Nephron (organoid): ENCODE measurements at regions not wholly inside any gene's neighbourhood (a gene's known extent, or its start where the extent isn't known, plus 50 kb on each side); places are given as distances from the start of the nearest gene placed in this dataset.

Experiments
- H3K27ac Mint-ChIP-seq, 3 experiments: 2 replicates each; pipeline ENCODE4 v1.8.0; 2020; ENCODE audit warnings: mixed read lengths in 3 of 3, mild to moderate bottlenecking in 2 of 3, moderate library complexity in 1 of 3
- H3K27me3 Mint-ChIP-seq: 2 replicates; pipeline ENCODE4 v1.8.0; 2021; ENCODE audit warnings: low read depth, mild to moderate bottlenecking, moderate library complexity, mixed read lengths
- H3K36me3 Mint-ChIP-seq: 2 replicates; pipeline ENCODE4 v1.8.0; 2020; ENCODE audit warnings: low read depth, mixed read lengths
- H3K4me1 Mint-ChIP-seq: 2 replicates; pipeline ENCODE4 v1.8.0; 2020; ENCODE audit warnings: mixed read lengths
- H3K4me3 Mint-ChIP-seq, 3 experiments: 2 replicates each; pipeline ENCODE4 v1.8.0; 2020; ENCODE audit warnings: mild to moderate bottlenecking in 3 of 3, mixed read lengths in 3 of 3, moderate library complexity in 2 of 3
- H3K9me3 Mint-ChIP-seq: 2 replicates; pipeline ENCODE4 v1.8.0; 2020; ENCODE audit warnings: mixed read lengths
- TF ChIP-seq, protein P1 (sequence below), 3 experiments: fragments of 200-600 bp; sonication (generic); IDR thresholded peaks; one replicate each; pipeline ENCODE4 v1.5.0; 2021; ENCODE audit warnings: antibody characterized with exemption in 3 of 3; ENCODE audit not compliant: unreplicated experiment in 3 of 3

DNA sequence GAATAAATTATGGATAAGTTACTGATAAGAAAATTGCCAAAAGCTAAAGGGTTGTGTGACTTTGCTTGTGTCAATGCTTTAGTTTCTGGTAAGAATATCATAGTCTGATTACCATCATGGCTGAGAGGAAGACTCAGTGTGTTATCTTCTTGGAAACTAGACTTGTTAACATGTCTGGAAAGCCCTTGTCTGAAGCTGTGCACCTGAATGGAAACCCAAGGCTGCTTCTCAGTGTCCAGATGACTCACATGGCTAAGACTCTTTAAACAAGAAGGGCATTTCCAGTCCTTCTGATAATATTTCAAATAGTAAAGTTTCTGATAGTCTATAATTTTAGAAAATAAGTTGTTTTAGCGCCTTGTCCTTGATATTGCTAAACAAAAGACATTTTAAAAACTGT is 1092.7 kb downstream of the PLA2G4A start:
- Mint-ChIP-seq H3K4me1 (no peaks in the 10 kb centered on the region), H3K27ac (no peak overlapping the region), H3K9me3 (no peaks in the 10 kb centered on the region), H3K4me3 (no peak overlapping the region), H3K36me3 (no peaks in the 10 kb centered on the region), H3K27me3 (no peaks in the 10 kb centered on the region)
- TF ChIP-seq, protein P1, sequence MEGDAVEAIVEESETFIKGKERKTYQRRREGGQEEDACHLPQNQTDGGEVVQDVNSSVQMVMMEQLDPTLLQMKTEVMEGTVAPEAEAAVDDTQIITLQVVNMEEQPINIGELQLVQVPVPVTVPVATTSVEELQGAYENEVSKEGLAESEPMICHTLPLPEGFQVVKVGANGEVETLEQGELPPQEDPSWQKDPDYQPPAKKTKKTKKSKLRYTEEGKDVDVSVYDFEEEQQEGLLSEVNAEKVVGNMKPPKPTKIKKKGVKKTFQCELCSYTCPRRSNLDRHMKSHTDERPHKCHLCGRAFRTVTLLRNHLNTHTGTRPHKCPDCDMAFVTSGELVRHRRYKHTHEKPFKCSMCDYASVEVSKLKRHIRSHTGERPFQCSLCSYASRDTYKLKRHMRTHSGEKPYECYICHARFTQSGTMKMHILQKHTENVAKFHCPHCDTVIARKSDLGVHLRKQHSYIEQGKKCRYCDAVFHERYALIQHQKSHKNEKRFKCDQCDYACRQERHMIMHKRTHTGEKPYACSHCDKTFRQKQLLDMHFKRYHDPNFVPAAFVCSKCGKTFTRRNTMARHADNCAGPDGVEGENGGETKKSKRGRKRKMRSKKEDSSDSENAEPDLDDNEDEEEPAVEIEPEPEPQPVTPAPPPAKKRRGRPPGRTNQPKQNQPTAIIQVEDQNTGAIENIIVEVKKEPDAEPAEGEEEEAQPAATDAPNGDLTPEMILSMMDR (IDR thresholded peaks at IDR 0.05; ENCODE audit: unreplicated experiment in 3 of 3): no peak

DNA sequence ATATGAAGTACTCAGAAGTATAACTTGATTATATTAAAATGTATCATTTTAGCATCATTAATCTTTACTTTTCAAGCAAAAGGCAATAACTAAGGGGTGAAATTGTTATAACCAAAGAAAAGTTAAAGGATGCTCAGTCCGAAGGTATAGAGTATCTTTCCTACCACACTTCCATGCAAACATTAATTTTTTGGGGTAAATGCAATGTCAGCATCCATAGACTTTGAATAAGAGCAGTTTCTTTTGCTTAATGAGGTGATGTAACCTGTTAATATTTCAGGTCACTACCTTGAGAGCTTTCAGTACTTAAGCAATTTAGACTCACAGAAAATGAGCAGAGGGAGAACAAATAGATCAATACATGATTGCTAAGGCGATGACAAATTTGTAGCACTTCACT is 1093.5 kb downstream of the PLA2G4A start:
- no peaks in the 10 kb centered on the region for H3K9me3 Mint-ChIP-seq
- H3K36me3 Mint-ChIP-seq: no peaks in the 10 kb centered on the region
- no peaks in the 10 kb centered on the region for H3K4me1 Mint-ChIP-seq
- no peak overlapping the region for H3K27ac Mint-ChIP-seq
- no peak overlapping the region for H3K4me3 Mint-ChIP-seq
- TF ChIP-seq, protein P1 (IDR thresholded peaks at IDR 0.05; ENCODE audit: unreplicated experiment in 3 of 3): no peak
- H3K27me3 Mint-ChIP-seq: no peaks in the 10 kb centered on the region

DNA sequence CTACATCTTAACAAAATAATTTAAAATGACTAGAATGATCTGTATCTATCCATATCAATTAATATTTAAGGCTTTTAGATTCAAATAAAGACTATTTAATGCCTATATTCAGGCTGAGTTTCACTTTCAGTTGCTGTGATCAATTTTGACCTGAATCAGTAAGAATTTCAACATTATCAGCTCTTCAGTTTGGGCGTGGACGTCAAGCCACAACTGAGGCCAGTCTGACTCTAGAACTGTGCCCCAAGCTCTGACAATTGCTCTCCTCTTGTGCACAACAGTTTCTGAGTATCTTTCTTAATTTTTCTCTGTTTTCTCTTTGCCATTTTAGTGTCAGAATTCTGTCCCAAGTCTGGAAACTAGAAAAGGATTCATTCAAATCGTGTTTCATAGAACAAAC is 1095.5 kb downstream of the PLA2G4A start:
- no peaks in the 10 kb centered on the region for H3K9me3 Mint-ChIP-seq
- H3K4me3 Mint-ChIP-seq: no peak overlapping the region
- H3K27ac Mint-ChIP-seq: no peak overlapping the region
- no peaks in the 10 kb centered on the region for H3K27me3 Mint-ChIP-seq
- H3K4me1 Mint-ChIP-seq: no peaks in the 10 kb centered on the region
- TF ChIP-seq, protein P1 (IDR thresholded peaks at IDR 0.05; ENCODE audit: unreplicated experiment in 3 of 3): no peak
- no peaks in the 10 kb centered on the region for H3K36me3 Mint-ChIP-seq

DNA sequence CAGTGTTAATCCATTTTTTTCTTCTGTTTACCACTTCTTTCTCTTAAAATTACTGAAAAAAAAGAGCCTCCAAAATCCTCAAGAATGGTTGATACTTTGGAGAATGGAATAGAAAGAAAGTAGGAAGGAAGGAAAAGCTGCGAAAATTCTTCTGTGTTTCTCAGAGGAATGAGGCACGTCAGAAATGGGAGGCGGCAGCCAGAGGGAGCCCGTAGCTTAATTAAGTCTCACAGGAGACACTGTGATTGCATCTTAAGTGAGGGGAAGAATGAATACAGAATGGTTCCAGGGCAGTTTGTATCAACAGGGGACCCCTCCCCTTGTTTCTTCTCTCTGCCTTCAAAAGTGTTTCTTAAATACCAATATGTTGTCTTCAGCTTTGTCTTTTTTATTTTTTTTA is 1099.5 kb downstream of the PLA2G4A start:
- TF ChIP-seq, protein P1 (IDR thresholded peaks at IDR 0.05; ENCODE audit: unreplicated experiment in 3 of 3): peak; percentile 42 to 57 (median 57)
- H3K4me1 Mint-ChIP-seq: no peaks in the 10 kb centered on the region
- H3K36me3 Mint-ChIP-seq: no peaks in the 10 kb centered on the region
- H3K4me3 Mint-ChIP-seq: no peak overlapping the region
- no peaks in the 10 kb centered on the region for H3K9me3 Mint-ChIP-seq
- H3K27me3 Mint-ChIP-seq: no peaks in the 10 kb centered on the region
- H3K27ac Mint-ChIP-seq: no peak overlapping the region

DNA sequence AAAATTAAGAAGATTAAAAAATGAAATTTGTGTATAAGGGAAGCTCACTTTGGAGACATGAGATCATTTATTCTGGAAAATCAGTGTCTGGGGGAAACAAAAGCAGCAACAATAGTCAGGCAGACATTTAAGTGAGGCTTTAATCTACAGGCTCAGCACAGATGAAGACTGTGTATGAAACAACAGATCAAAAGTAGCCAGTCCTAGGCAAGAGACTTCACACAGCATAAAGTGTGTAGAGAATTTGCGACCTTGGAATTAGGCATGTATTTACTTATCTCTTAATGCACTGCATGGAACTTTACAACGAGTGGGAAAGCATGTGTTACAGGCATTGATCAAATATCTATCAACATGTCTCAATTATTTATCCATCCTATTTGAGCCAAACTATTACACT is 1099.9 kb downstream of the PLA2G4A start:
- H3K4me3 Mint-ChIP-seq: no peak overlapping the region
- no peaks in the 10 kb centered on the region for H3K4me1 Mint-ChIP-seq
- no peaks in the 10 kb centered on the region for H3K27me3 Mint-ChIP-seq
- H3K9me3 Mint-ChIP-seq: no peaks in the 10 kb centered on the region
- TF ChIP-seq, protein P1 (IDR thresholded peaks at IDR 0.05; ENCODE audit: unreplicated experiment in 3 of 3): no peak
- H3K36me3 Mint-ChIP-seq: no peaks in the 10 kb centered on the region
- no peak overlapping the region for H3K27ac Mint-ChIP-seq

DNA sequence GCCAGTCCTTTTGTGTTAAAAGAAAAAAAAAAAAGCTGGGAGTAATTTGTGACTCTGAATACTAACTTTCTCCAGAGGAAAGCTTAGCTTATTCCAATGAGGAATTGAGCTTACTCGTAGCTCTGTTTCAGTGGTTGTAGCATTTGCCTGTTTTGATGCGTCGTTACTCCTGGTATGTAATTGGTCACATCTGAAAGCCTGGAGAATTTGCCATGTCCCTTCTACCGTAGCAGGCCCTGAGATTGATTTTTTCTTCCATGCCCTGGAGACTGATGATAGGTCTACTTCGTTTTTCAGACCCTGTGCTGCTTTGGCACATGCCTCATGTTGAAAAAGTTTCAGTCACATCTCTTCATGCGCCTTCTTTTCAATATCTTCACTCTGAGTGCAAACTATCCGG is 1103.0 kb downstream of the PLA2G4A start:
- no peak overlapping the region for H3K4me3 Mint-ChIP-seq
- H3K9me3 Mint-ChIP-seq: no peaks in the 10 kb centered on the region
- no peak overlapping the region for H3K27ac Mint-ChIP-seq
- H3K27me3 Mint-ChIP-seq: no peaks in the 10 kb centered on the region
- TF ChIP-seq, protein P1 (IDR thresholded peaks at IDR 0.05; ENCODE audit: unreplicated experiment in 3 of 3): no peak
- H3K4me1 Mint-ChIP-seq: no peaks in the 10 kb centered on the region
- no peaks in the 10 kb centered on the region for H3K36me3 Mint-ChIP-seq
